A673 (cell line): ENCODE measurements at regions not wholly inside any gene's neighbourhood (a gene's known extent, or its start where the extent isn't known, plus 50 kb on each side); places are given as distances from the start of the nearest gene placed in this dataset.
"Not testable (repeated sequence)": the region's sequence is repeated elsewhere in the genome, so short reads cannot be mapped to it uniquely, and the experiment has no call there.

Experiments used
- BruUV-seq: library from RNA; stranded (reverse); fragments of 400-500 nt; replicated peaks from 2 replicates; lab custom pipeline; 2021; lab: Mats Ljungman, UMichigan
- CTCF ChIA-PET: fragments of 300-600 bp; sonication (Branson Sonifier 250); formaldehyde crosslinking; loops from one replicate; lab custom pipeline; 2022; ENCODE audit warnings: antibody characterized with exemption; lab: Charles Lee
- POLR2A ChIA-PET: fragments of 300-600 bp; sonication (Branson Sonifier 250); formaldehyde crosslinking; loops from one replicate; lab custom pipeline; 2022; ENCODE audit warnings: antibody characterized with exemption; ENCODE audit not compliant: low non-redundant PET; lab: Charles Lee
- DNase-seq: peaks from one replicate; pipeline ENCODE4 v3.0.0-alpha.2; 2015; ENCODE audit warnings: low spot score
- H3K27ac ChIP-seq: fragments of 200-600 bp; sonication (generic); 2 replicates; pipeline ENCODE4 v1.5.1; 2016; ENCODE audit warnings: mixed run types, low read depth, mild to moderate bottlenecking, mixed read lengths, antibody characterized with exemption, low read length; ENCODE audit not compliant: poor library complexity, severe bottlenecking
- H3K27me3 ChIP-seq: fragments of 200-600 bp; sonication (generic); replicated peaks from 2 replicates; pipeline ENCODE4 v1.6.1; 2017; ENCODE audit warnings: mixed run types, low read depth, mild to moderate bottlenecking, mixed read lengths, antibody characterized with exemption, low read length; ENCODE audit not compliant: insufficient read depth, poor library complexity
- H3K36me3 ChIP-seq: fragments of 200-600 bp; sonication (generic); 2 replicates; pipeline ENCODE4 v1.6.1; 2016; ENCODE audit warnings: mixed run types, mild to moderate bottlenecking, mixed read lengths, antibody characterized with exemption, low read length; ENCODE audit not compliant: insufficient read depth, poor library complexity, severe bottlenecking
- H3K4me1 ChIP-seq: fragments of 200-600 bp; sonication (generic); 2 replicates; pipeline ENCODE4 v1.6.1; 2017; ENCODE audit warnings: mixed run types, mild to moderate bottlenecking, mixed read lengths, antibody characterized with exemption, low read length; ENCODE audit not compliant: insufficient read depth, poor library complexity, severe bottlenecking
- H3K4me3 ChIP-seq: fragments of 200-600 bp; sonication (generic); 2 replicates; pipeline ENCODE4 v1.5.1; 2016; ENCODE audit warnings: low read depth, mixed run types, mild to moderate bottlenecking, mixed read lengths, low read length; ENCODE audit not compliant: poor library complexity, severe bottlenecking
- H3K9me3 ChIP-seq: fragments of 200-600 bp; sonication (generic); 2 replicates; pipeline ENCODE4 v1.6.1; 2016; ENCODE audit warnings: mixed run types, low read depth, mild to moderate bottlenecking, mixed read lengths, antibody characterized with exemption, low read length; ENCODE audit not compliant: poor library complexity, severe bottlenecking
- EZH2 ChIP-seq: fragments of 200-600 bp; sonication (generic); IDR thresholded peaks from 2 replicates; pipeline ENCODE4 v1.6.1; 2017; ENCODE audit warnings: borderline replicate concordance, low read depth, mild to moderate bottlenecking, mixed read lengths, antibody characterized with exemption, low read length; ENCODE audit not compliant: poor library complexity, severe bottlenecking
- intact Hi-C: fragments of 100-400 bp; cut with micrococcal nuclease; formaldehyde crosslinking; loops from one replicate; pipeline ENCODE4 v1.10.0; 2022; ENCODE audit not compliant: unreplicated experiment
- TF ChIP-seq, protein P1 (sequence below): fragments of 300-800, 200-600 bp; sonication (generic); conservative IDR thresholded peaks from 2 replicates; pipeline ENCODE4 v1.5.1; 2017; ENCODE audit warnings: low read depth, mild to moderate bottlenecking, antibody characterized with exemption, low read length, moderate library complexity, mixed read lengths

DNA sequence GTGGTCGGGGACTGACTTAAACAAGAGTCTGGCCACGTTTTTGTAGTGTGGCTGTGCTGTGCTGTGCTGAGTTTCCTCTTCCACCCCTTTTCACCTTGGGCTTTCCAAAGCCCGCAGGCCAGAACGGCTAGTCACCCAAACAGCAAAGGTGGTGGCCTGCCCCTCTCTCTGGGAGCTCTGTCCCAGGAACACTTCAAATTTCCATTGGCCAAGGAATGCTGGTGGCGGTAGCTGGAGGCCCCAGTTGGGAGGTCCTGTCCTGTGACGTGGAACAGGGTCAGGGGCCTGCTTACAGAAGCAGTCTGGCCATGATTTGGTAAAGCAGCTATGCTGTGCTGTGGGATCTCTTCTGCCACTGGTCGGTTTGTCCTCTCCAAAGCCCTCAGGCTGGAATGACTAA lies 628.1 kb upstream of the DEFB115 start:
- DNase-seq, BruUV-seq, POLR2A ChIA-PET, intact Hi-C loops, H3K36me3 ChIP-seq, H3K4me3 ChIP-seq, H3K9me3 ChIP-seq, CTCF ChIA-PET, H3K4me1 ChIP-seq, H3K27me3 ChIP-seq, H3K27ac ChIP-seq: not testable (repeated sequence)

DNA sequence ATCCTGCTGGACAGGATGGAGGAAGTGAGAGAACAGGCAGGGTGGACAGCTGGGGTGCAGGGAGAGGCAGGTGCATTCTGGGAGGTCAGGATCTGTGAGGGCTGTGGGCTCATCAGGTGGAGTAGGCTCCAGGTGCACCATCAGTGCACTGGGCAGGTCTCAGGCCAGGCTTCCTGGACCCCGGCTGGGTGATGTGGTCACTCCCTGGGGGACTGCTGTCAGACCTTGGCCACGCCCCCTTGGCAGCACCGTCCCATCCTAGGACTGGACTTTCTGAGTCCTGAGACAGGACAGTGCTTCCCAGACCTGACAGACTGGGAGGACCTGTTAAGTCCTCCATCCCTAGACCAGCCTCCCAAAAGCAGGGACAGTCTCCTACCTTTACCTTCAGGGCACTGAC lies 626.7 kb upstream of the DEFB115 start:
- DNase-seq: no peak
- Histone ChIP-seq H3K9me3 (peaks cover 10% of the 10 kb centered on the region), H3K27ac (no peak overlapping the region), H3K27me3 (no peaks in the 10 kb centered on the region), H3K4me1 (no peaks in the 10 kb centered on the region), H3K4me3 (no peak overlapping the region), H3K36me3 (no peaks in the 10 kb centered on the region)
- ChIA-PET CTCF (no interaction called here), POLR2A (no interaction called here)
- BruUV-seq: no TSS peak
- intact Hi-C loops: no loop called here
- TF ChIP-seq, protein P1, sequence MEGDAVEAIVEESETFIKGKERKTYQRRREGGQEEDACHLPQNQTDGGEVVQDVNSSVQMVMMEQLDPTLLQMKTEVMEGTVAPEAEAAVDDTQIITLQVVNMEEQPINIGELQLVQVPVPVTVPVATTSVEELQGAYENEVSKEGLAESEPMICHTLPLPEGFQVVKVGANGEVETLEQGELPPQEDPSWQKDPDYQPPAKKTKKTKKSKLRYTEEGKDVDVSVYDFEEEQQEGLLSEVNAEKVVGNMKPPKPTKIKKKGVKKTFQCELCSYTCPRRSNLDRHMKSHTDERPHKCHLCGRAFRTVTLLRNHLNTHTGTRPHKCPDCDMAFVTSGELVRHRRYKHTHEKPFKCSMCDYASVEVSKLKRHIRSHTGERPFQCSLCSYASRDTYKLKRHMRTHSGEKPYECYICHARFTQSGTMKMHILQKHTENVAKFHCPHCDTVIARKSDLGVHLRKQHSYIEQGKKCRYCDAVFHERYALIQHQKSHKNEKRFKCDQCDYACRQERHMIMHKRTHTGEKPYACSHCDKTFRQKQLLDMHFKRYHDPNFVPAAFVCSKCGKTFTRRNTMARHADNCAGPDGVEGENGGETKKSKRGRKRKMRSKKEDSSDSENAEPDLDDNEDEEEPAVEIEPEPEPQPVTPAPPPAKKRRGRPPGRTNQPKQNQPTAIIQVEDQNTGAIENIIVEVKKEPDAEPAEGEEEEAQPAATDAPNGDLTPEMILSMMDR: no peak
- TF ChIP-seq EZH2: no peak

DNA sequence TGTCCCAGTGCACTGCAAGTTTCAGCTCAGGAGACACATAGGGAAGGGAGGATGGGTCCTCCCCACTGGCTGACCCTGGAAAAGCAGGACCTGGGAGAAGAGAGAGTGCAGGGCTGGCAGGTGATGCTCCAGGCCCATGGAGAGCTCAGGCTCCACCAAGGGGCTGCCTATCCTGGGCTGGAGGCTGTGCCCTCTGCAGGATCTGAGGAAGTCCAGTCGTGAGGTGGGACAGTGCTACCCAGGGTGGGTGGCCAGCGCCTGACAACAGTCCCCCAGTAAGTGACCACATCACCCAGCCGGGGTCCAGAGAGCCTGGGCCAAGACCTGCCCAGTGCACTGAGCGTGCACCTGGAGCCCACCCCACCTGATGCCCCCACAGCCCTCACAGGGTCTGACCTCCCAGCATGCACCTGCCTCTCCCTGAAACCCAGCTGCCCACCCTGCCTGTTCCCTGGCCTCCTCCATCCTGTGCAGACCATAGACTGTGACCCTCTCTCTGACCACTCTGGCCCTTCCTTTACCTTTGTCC lies 626.1 kb upstream of the DEFB115 start:
- intact Hi-C loops, H3K27ac ChIP-seq, H3K27me3 ChIP-seq, CTCF ChIA-PET, H3K36me3 ChIP-seq, BruUV-seq, H3K4me1 ChIP-seq, POLR2A ChIA-PET, H3K4me3 ChIP-seq, DNase-seq: not testable (repeated sequence)
- H3K9me3 ChIP-seq: peaks cover 10% of the 10 kb centered on the region

DNA sequence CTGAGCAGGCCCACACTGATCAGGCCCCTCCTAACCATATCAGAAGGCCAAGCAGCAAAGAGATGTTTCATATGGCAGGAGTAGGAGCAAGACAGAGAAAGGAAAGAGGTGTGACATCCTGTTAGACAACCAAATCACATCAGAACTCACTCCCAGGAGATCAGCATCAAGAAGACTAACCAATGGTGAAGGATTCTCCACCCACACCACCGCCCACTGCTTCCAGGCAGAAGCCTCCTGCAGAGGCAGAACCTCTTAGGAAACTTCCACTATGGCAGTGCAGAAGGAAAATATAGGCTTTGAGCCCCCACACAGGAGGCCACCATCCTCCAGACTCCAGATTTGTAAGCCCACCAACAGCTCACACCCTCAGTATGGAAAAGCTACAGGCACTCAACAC lies 624.7 kb upstream of the DEFB115 start:
- H3K4me3 ChIP-seq, H3K36me3 ChIP-seq, H3K4me1 ChIP-seq, BruUV-seq, H3K27ac ChIP-seq, POLR2A ChIA-PET, intact Hi-C loops, CTCF ChIA-PET, H3K27me3 ChIP-seq, DNase-seq: not testable (repeated sequence)
- peaks cover 10% of the 10 kb centered on the region for H3K9me3 ChIP-seq

DNA sequence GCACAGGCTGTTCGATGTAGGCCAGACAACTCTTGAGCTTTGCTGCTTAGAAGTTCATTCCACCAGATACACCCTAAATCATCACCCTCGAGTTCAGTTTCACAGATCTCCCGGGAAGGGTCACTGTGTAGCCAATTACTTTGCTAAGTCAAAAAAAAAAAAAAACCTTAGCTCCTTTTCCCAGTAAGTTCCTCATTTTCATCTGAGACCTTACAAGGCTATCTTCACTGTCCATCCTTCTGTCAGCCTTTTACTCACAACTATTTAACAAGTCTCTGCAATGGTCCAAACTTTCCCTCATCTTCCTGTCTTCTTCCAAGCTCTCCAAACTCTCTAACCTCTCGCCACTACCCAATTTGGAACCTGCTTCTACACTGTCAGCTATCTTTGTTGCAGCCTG lies 615.9 kb upstream of the DEFB115 start:
- BruUV-seq, POLR2A ChIA-PET, H3K27me3 ChIP-seq, H3K9me3 ChIP-seq, H3K4me3 ChIP-seq, H3K4me1 ChIP-seq, DNase-seq, H3K36me3 ChIP-seq, H3K27ac ChIP-seq, intact Hi-C loops: not testable (repeated sequence)
- CTCF ChIA-PET: interaction anchor here (0.7 kb wide), 1 partner anchor 199 kb away, joined by 6 read pairs; no protein-coding TSS in a partner anchor

DNA sequence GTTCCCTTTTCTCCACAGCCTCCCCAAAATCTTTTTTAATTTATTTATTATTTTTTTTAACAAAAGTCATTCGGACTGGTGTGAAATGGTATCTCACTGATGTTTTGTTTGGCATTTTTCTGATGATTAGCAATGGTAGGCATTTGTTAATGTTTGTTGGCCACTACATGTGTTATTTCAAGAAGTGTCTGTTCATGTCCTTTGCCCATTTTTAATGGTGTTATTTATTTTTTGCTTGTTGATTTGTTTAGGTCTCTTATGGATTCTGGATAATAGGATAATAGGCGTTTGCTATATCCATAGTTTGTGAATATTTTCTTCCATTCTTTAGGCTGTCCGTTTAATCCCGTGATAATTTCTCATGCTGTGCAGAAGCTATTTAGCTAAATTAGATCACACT lies 596.5 kb upstream of the DEFB115 start:
- H3K27me3 ChIP-seq, H3K4me3 ChIP-seq, H3K36me3 ChIP-seq, DNase-seq, POLR2A ChIA-PET, intact Hi-C loops, CTCF ChIA-PET, H3K9me3 ChIP-seq, H3K27ac ChIP-seq, BruUV-seq, H3K4me1 ChIP-seq: not testable (repeated sequence)

DNA sequence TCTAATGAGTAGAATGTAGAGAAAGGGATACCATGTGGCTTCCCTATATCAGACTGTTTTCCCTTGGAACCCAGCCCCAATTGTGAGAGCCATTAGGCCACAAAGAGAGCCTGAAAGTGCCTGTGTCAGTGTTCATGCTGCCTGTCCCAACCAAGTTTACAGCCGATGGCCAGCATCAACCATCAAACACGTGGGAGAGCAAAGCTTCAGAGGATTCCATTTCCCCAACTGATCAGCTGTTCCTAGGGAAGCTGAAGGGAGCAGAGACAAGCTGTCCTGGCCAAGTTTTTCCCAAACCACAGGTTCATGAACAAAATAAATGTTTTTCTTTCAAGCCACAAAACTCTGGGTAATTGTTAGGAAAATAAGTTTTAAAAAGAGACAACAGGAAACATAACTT lies 589.0 kb upstream of the DEFB115 start:
- POLR2A ChIA-PET, DNase-seq, BruUV-seq, H3K9me3 ChIP-seq, H3K27ac ChIP-seq, H3K27me3 ChIP-seq, CTCF ChIA-PET, H3K4me1 ChIP-seq, H3K36me3 ChIP-seq, H3K4me3 ChIP-seq, intact Hi-C loops: not testable (repeated sequence)
